ENCODE measurements at regions not wholly inside any gene's neighbourhood (a gene's known extent, or its start where the extent isn't known, plus 50 kb on each side); places are given as distances from the start of the nearest gene placed in this dataset.

- H3K4me3 ChIP-seq (replicated peaks in 1 of 2; ENCODE audit: low read depth in 1 of 2, low read length in 2 of 2): no peak overlapping the region
- intact Hi-C loops (cut with micrococcal nuclease): no loop called here
- TF ChIP-seq ELF1 (IDR thresholded peaks at IDR 0.05; ENCODE audit: borderline replicate concordance, low read depth): no peak
- no peak for TF ChIP-seq POLR2A (IDR thresholded peaks at IDR 0.05; ENCODE audit: borderline replicate concordance, extremely low read depth, insufficient read depth, insufficient read length)
- TF ChIP-seq, protein P1, sequence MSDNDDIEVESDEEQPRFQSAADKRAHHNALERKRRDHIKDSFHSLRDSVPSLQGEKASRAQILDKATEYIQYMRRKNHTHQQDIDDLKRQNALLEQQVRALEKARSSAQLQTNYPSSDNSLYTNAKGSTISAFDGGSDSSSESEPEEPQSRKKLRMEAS (IDR thresholded peaks at IDR 0.05): no peak
- ATAC-seq (peak; percentile 46; the same call in 1 of the 2 replicates), DNase-seq (ENCODE audit: low read depth, low spot score) (no peak)
- no peaks in the 10 kb centered on the region for H3K27me3 ChIP-seq (ENCODE audit: insufficient read depth, low read length)
- H3K36me3 ChIP-seq (ENCODE audit: control insufficient read depth in 1 of 2, insufficient read depth in 2 of 2, low read length in 2 of 2): no peaks in the 10 kb centered on the region
- no peaks in the 10 kb centered on the region for H3K9me2 ChIP-seq (ENCODE audit: insufficient read depth)
- peaks cover 0 to 7% of the 10 kb centered on the region in 2 experiments; a peak in 1 of 4 replicates for H3K4me1 ChIP-seq (ENCODE audit: control insufficient read depth in 1 of 2, insufficient read depth in 2 of 2, low read length in 2 of 2)
- no peaks in the 10 kb centered on the region for H3K79me2 ChIP-seq (ENCODE audit: insufficient read depth, low read length)
- RAD21 ChIA-PET (ENCODE audit: low non-redundant PET in 1 of 2, low total read pairs in 2 of 2, uncharacterized antibody in 2 of 2, unreplicated experiment in 2 of 2): no interaction called here
- H3K9ac ChIP-seq (ENCODE audit: low read length): no peak overlapping the region
- no peak overlapping the region for H3K27ac ChIP-seq (ENCODE audit: low read depth, low read length)
- no peak overlapping the region for H2AFZ ChIP-seq (ENCODE audit: low read depth, low read length, poor library complexity, severe bottlenecking)
- POLR2A ChIA-PET: no interaction called here
- no peaks in the 10 kb centered on the region for H3K9me3 ChIP-seq (ENCODE audit: control insufficient read depth in 1 of 2, insufficient read depth in 1 of 2, low read depth in 1 of 2, low read length in 2 of 2)
- no peak overlapping the region for H3K4me2 ChIP-seq (ENCODE audit: low read length)
- H4K20me1 ChIP-seq (ENCODE audit: insufficient read depth): no peaks in the 10 kb centered on the region
- no TSS peak for BruUV-seq (replicated peaks)
- CTCF ChIA-PET: no interaction called here
These were observed 179.1 kb downstream of the BLID start for GRCh38 chr11:121936781-121937447.

DNA sequence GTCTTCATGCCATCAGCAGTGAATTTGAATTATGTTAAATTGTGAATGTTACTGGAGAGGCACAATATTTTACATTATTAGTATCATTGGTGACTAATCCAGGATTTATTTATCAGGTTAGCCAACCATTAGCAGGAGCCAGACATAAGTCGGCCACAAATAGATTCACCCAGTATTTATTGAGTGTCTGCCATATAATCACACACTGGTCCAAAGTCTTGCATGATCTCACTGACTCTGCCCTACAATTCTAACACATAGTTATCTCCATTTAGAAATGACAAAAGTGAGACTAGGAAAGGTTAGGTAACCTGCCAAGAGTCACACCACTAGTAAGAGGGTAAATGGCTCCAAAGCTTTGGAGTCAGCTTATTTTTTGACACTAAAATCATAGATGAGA lies 179.6 kb downstream of the BLID start:
- Histone ChIP-seq H3K4me2 (ENCODE audit: low read length) (no peak overlapping the region), H4K20me1 (ENCODE audit: insufficient read depth) (no peaks in the 10 kb centered on the region), H3K9me2 (ENCODE audit: insufficient read depth) (no peaks in the 10 kb centered on the region), H3K9me3 (ENCODE audit: control insufficient read depth in 1 of 2, insufficient read depth in 1 of 2, low read depth in 1 of 2, low read length in 2 of 2) (no peaks in the 10 kb centered on the region), H3K27me3 (ENCODE audit: insufficient read depth, low read length) (no peaks in the 10 kb centered on the region), H3K4me1 (ENCODE audit: control insufficient read depth in 1 of 2, insufficient read depth in 2 of 2, low read length in 2 of 2) (peaks cover 0 to 7% of the 10 kb centered on the region in 2 experiments; a peak in 1 of 4 replicates), H3K79me2 (ENCODE audit: insufficient read depth, low read length) (no peaks in the 10 kb centered on the region), H3K36me3 (ENCODE audit: control insufficient read depth in 1 of 2, insufficient read depth in 2 of 2, low read length in 2 of 2) (no peaks in the 10 kb centered on the region), H3K4me3 (replicated peaks in 1 of 2; ENCODE audit: low read depth in 1 of 2, low read length in 2 of 2) (no peak overlapping the region), H3K27ac (ENCODE audit: low read depth, low read length) (no peak overlapping the region), H3K9ac (ENCODE audit: low read length) (no peak overlapping the region), H2AFZ (ENCODE audit: low read depth, low read length, poor library complexity, severe bottlenecking) (no peak overlapping the region)
- ChIA-PET POLR2A (no interaction called here), CTCF (no interaction called here), RAD21 (ENCODE audit: low non-redundant PET in 1 of 2, low total read pairs in 2 of 2, uncharacterized antibody in 2 of 2, unreplicated experiment in 2 of 2) (no interaction called here)
- intact Hi-C loops (cut with micrococcal nuclease): no loop called here
- no peak; the same call in 1 of the 2 replicates for ATAC-seq
- no peak for DNase-seq (ENCODE audit: low read depth, low spot score)
- no TSS peak for BruUV-seq (replicated peaks)
- TF ChIP-seq, protein P2, sequence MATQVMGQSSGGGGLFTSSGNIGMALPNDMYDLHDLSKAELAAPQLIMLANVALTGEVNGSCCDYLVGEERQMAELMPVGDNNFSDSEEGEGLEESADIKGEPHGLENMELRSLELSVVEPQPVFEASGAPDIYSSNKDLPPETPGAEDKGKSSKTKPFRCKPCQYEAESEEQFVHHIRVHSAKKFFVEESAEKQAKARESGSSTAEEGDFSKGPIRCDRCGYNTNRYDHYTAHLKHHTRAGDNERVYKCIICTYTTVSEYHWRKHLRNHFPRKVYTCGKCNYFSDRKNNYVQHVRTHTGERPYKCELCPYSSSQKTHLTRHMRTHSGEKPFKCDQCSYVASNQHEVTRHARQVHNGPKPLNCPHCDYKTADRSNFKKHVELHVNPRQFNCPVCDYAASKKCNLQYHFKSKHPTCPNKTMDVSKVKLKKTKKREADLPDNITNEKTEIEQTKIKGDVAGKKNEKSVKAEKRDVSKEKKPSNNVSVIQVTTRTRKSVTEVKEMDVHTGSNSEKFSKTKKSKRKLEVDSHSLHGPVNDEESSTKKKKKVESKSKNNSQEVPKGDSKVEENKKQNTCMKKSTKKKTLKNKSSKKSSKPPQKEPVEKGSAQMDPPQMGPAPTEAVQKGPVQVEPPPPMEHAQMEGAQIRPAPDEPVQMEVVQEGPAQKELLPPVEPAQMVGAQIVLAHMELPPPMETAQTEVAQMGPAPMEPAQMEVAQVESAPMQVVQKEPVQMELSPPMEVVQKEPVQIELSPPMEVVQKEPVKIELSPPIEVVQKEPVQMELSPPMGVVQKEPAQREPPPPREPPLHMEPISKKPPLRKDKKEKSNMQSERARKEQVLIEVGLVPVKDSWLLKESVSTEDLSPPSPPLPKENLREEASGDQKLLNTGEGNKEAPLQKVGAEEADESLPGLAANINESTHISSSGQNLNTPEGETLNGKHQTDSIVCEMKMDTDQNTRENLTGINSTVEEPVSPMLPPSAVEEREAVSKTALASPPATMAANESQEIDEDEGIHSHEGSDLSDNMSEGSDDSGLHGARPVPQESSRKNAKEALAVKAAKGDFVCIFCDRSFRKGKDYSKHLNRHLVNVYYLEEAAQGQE (IDR thresholded peaks at IDR 0.05; ENCODE audit: low read depth): no peak
- no peak for TF ChIP-seq CTCF (IDR thresholded peaks at IDR 0.05 in 2 of 3, conservative IDR thresholded peaks at IDR 0.05 in 1 of 3; ENCODE audit: borderline replicate concordance in 1 of 3, insufficient read depth in 1 of 3, low read depth in 2 of 3, low read length in 2 of 3)
- TF ChIP-seq ZFX (IDR thresholded peaks at IDR 0.05): no peak
- no peak for TF ChIP-seq EGR1 (IDR thresholded peaks at IDR 0.05; ENCODE audit: low read depth)
- TF ChIP-seq SIN3A (IDR thresholded peaks at IDR 0.05; ENCODE audit: low read depth): no peak
- TF ChIP-seq YY1 (IDR thresholded peaks at IDR 0.05; ENCODE audit: extremely low read depth, insufficient replicate concordance, low read depth, low read length): no peak
- no peak for TF ChIP-seq CBX3 (IDR thresholded peaks at IDR 0.05; ENCODE audit: low read depth)
- no peak for TF ChIP-seq SRF (IDR thresholded peaks at IDR 0.05; ENCODE audit: low read depth)
- no peak for TF ChIP-seq ZNF274 (IDR thresholded peaks at IDR 0.05; ENCODE audit: low read depth, low read length)
- TF ChIP-seq EZH2phosphoT487 (IDR thresholded peaks at IDR 0.05; ENCODE audit: borderline replicate concordance): no peak
- TF ChIP-seq RAD21 (IDR thresholded peaks at IDR 0.05; ENCODE audit: low read depth): no peak
- no peak for TF ChIP-seq ELF1 (IDR thresholded peaks at IDR 0.05; ENCODE audit: borderline replicate concordance, low read depth)

All from HCT116 (cell line).